ENCODE measurements at regions not wholly inside any gene's neighbourhood (a gene's known extent, or its start where the extent isn't known, plus 50 kb on each side); places are given as distances from the start of the nearest gene placed in this dataset.

GRCh38 chr17:65415991-65416390 lies 145.5 kb downstream of the AXIN2 start:
- TF ChIP-seq CTCF (IDR thresholded peaks at IDR 0.05) (no peak), POLR2A (IDR thresholded peaks at IDR 0.05) (no peak)
